HG02943 (cell line): ENCODE measurements at regions not wholly inside any gene's neighbourhood (a gene's known extent, or its start where the extent isn't known, plus 50 kb on each side); places are given as distances from the start of the nearest gene placed in this dataset.
"Not testable (repeated sequence)": the region's sequence is repeated elsewhere in the genome, so short reads cannot be mapped to it uniquely, and the experiment has no call there.

Experiments used
- ATAC-seq: cut with Tn5 transposase; IDR thresholded peaks from one replicate; pipeline ENCODE4 v1.9.1; 2021; ENCODE audit warnings: mild to moderate bottlenecking, low read depth, moderate library complexity; ENCODE audit not compliant: unreplicated experiment

- no peak for ATAC-seq
Measured at GRCh38 chr18:66937546-66937945, 333.7 kb upstream of the CDH19 start.

GRCh38 chr18:66931010-66931409 is 327.1 kb upstream of the CDH19 start:
- no peak for ATAC-seq

- ATAC-seq = no peak
Measured at GRCh38 chr18:66916834-66917233, 312.9 kb upstream of the CDH19 start.

- no peak for ATAC-seq
Measured at GRCh38 chr18:66900837-66901236, 296.9 kb upstream of the CDH19 start.

- no peak for ATAC-seq
Measured at GRCh38 chr18:66895631-66896030, 291.7 kb upstream of the CDH19 start.

GRCh38 chr18:66894851-66895250 is 291.0 kb upstream of the CDH19 start:
- no peak for ATAC-seq

- not testable (repeated sequence) for ATAC-seq
Measured at GRCh38 chr18:66892388-66892787, 288.5 kb upstream of the CDH19 start.

- no peak for ATAC-seq
Measured at GRCh38 chr18:66874812-66875474, 271.1 kb upstream of the CDH19 start.

GRCh38 chr18:66874375-66874774 is 270.5 kb upstream of the CDH19 start:
- no peak for ATAC-seq

- no peak for ATAC-seq
Measured at GRCh38 chr18:66873899-66874298, 270.0 kb upstream of the CDH19 start.

- ATAC-seq = no peak
Measured at GRCh38 chr18:66872277-66872676, 268.4 kb upstream of the CDH19 start.

GRCh38 chr18:66867653-66868052 is 263.8 kb upstream of the CDH19 start:
- ATAC-seq = no peak

GRCh38 chr18:66866427-66866940 is 262.6 kb upstream of the CDH19 start:
- ATAC-seq = not testable (repeated sequence)

- no peak for ATAC-seq
Measured at GRCh38 chr18:66838340-66838987, 234.6 kb upstream of the CDH19 start.

GRCh38 chr18:66833646-66834045 is 229.8 kb upstream of the CDH19 start:
- no peak for ATAC-seq

- no peak for ATAC-seq
Measured at GRCh38 chr18:66826211-66826610, 222.3 kb upstream of the CDH19 start.

- no peak for ATAC-seq
Measured at GRCh38 chr18:66825347-66825746, 221.5 kb upstream of the CDH19 start.

- ATAC-seq = no peak
Measured at GRCh38 chr18:66819235-66819634, 215.3 kb upstream of the CDH19 start.

GRCh38 chr18:66813138-66813537 is 209.2 kb upstream of the CDH19 start:
- ATAC-seq = no peak

- no peak for ATAC-seq
Measured at GRCh38 chr18:66795051-66795450, 191.2 kb upstream of the CDH19 start.

GRCh38 chr18:66792466-66792865 is 188.6 kb upstream of the CDH19 start:
- ATAC-seq = no peak

GRCh38 chr18:66780609-66781008 is 176.7 kb upstream of the CDH19 start:
- ATAC-seq = no peak
